HL-60 (cell line): ENCODE measurements at regions not wholly inside any gene's neighbourhood (a gene's known extent, or its start where the extent isn't known, plus 50 kb on each side); places are given as distances from the start of the nearest gene placed in this dataset.

Experiments
- DNase-seq, 2 experiments: peaks; one replicate each; pipeline ENCODE4 v3.0.0-alpha.2; 2010 to 2020; ENCODE audit warnings: low read depth in 1 of 2, low spot score in 1 of 2
- H3K27ac ChIP-seq: fragments of 250-450 bp; sonication (Bioruptor Pico); replicated peaks from 2 replicates; pipeline ENCODE4 v1.5.1; 2020; ENCODE audit warnings: mild to moderate bottlenecking, moderate library complexity
- H3K27me3 ChIP-seq: fragments of 250-450 bp; sonication (Bioruptor Pico); 2 replicates; pipeline ENCODE4 v1.5.1; 2021; ENCODE audit warnings: mild to moderate bottlenecking, moderate library complexity; ENCODE audit not compliant: insufficient read depth, poor library complexity, severe bottlenecking
- H3K4me3 ChIP-seq: replicated peaks from 2 replicates; pipeline ENCODE4 v1.5.1; 2011; ENCODE audit warnings: mild to moderate bottlenecking, control low read depth, low read length; ENCODE audit not compliant: insufficient read depth
- CTCF ChIP-seq: IDR thresholded peaks from one replicate; pipeline ENCODE4 v1.5.1; 2011; ENCODE audit warnings: low read length, control low read depth, inconsistent platforms; ENCODE audit not compliant: insufficient read depth
- GABPA ChIP-seq: IDR thresholded peaks from 2 replicates; pipeline ENCODE4 v1.6.1; 2012; ENCODE audit warnings: low read depth
- POLR2AphosphoS5 ChIP-seq: IDR thresholded peaks from 2 replicates; pipeline ENCODE4 v1.6.1; 2012; ENCODE audit warnings: low read depth
- REST ChIP-seq: IDR thresholded peaks from 2 replicates; pipeline ENCODE4 v1.6.1; 2012; ENCODE audit warnings: low read depth; ENCODE audit not compliant: insufficient replicate concordance
- SPI1 ChIP-seq: IDR thresholded peaks from 2 replicates; pipeline ENCODE4 v1.6.1; 2012; ENCODE audit warnings: low read depth, mild to moderate bottlenecking, borderline replicate concordance

DNA sequence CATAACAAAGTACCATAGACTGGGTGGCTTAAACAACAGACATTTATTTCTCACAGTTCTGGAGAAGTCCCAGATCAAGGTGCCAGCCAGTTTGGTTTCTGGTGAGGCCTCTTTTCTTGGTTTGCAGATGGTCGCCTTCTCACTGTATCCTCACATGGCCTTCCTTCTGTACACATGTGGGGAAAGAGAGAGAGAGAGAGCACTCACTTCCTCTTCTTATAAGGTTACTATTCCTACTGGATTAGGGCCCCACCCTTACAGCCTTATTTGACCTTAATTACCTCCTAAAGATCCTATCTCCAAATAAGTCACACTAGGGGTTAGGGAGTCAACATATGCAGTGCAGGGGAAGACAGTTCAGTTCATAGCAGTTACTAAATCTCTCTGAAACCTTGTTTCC lies 205.6 kb upstream of the GDNF start:
- TF ChIP-seq SPI1 (peak; percentile 54), REST (no peak)
- Histone ChIP-seq H3K27me3 (peaks cover under 1% of the 10 kb centered on the region), H3K4me3 (no peak overlapping the region), H3K27ac (no peak overlapping the region)
- DNase-seq = no peak

DNA sequence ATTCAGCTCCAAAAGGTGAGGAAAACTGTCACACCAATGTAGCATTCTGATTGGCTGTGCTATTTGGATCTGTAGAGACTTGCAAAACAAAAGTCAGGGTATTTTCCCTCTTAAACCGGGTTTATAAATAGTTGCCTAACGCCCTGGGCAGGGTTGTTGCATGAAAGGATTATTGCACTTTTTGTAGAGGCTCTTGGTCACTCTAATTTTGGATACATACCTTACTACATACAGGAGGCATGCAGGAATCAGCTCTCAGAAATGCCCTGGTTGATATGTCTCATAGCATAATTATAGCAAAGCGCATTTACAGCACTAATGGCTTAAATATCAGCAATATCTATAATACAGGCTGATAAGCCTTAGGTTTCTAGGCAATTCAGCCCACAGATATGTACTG lies 200.0 kb upstream of the GDNF start:
- H3K27me3 ChIP-seq = peaks cover 8% of the 10 kb centered on the region
- no peak overlapping the region for H3K27ac ChIP-seq
- DNase-seq = no peak
- TF ChIP-seq POLR2AphosphoS5 (no peak), CTCF (no peak), REST (no peak), GABPA (no peak), SPI1 (no peak)
- H3K4me3 ChIP-seq = no peak overlapping the region

- no peak for TF ChIP-seq CTCF
- TF ChIP-seq POLR2AphosphoS5 = no peak
- no peak for TF ChIP-seq REST
- Histone ChIP-seq H3K27ac (no peak overlapping the region), H3K4me3 (no peak overlapping the region), H3K27me3 (peaks cover 8% of the 10 kb centered on the region)
- no peak for DNase-seq
Observed at GRCh38 chr5:38039091-38039490, 199.2 kb upstream of the GDNF start.

DNA sequence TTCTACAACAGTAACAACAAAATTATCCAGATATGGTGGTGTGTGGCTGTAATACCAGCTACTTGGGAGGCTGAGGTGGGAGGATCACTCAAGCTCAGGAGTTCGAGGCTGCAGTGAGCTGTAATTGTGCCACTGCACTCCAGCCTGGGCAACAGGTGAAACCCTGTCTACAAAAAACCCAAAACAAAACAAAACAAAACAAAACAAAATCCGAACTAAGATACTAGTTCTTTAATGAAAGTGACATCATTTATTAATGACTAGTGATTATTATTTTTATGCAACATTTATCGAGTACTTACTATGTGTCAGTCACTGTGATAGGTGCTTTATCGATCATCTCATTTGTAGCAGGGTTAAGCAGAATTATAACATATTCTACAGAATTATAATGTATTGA lies 196.9 kb upstream of the GDNF start:
- DNase-seq = no peak
- TF ChIP-seq GABPA (no peak), REST (no peak), CTCF (no peak), SPI1 (no peak), POLR2AphosphoS5 (no peak)
- Histone ChIP-seq H3K27me3 (peaks cover 8% of the 10 kb centered on the region), H3K4me3 (no peak overlapping the region), H3K27ac (no peak overlapping the region)
